Rectal smooth muscle tissue (tissue), 1 donor: ENCODE measurements at regions not wholly inside any gene's neighbourhood (a gene's known extent, or its start where the extent isn't known, plus 50 kb on each side); places are given as distances from the start of the nearest gene placed in this dataset.

ENCODE experiments used
- H3K27ac ChIP-seq: one replicate; pipeline ENCODE4 v1.7.0; 2013; ENCODE audit warnings: low read depth, low read length, inconsistent platforms
- H3K27me3 ChIP-seq: one replicate; pipeline ENCODE4 v1.7.0; 2013; ENCODE audit warnings: low read length; ENCODE audit not compliant: control insufficient read depth, insufficient read depth
- H3K36me3 ChIP-seq: one replicate; pipeline ENCODE4 v1.7.0; 2013; ENCODE audit warnings: low read length; ENCODE audit not compliant: control insufficient read depth, insufficient read depth
- H3K4me1 ChIP-seq: one replicate; pipeline ENCODE4 v1.7.0; 2013; ENCODE audit warnings: low read length; ENCODE audit not compliant: control insufficient read depth, insufficient read depth
- H3K4me3 ChIP-seq: one replicate; pipeline ENCODE4 v1.7.0; 2013; ENCODE audit warnings: low read length
- H3K9ac ChIP-seq: one replicate; pipeline ENCODE4 v1.7.0; 2013; ENCODE audit warnings: low read length

DNA sequence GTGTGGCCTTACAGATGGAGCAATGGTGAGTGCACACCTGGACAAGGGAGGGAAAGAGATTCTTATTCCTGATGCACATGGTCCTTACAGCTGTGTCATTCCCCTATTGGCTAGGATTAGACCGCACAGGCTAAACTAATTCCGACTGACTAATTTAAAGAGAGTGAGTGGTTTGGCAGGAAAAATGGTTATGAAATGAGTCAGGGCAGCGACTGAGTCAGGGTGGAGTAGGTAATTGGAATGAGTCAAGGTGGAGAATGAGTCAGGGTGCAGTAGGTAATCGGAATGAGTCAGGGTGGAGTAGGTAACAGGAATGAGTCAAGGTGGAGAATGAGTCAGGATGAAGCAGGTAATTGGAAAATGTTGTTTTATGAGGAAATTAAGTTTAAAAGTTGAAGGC is 1353.7 kb upstream of the LRRTM1 start:
- no peak overlapping the region for H3K4me3 ChIP-seq
- H3K9ac ChIP-seq = no peak overlapping the region
- no peaks in the 10 kb centered on the region for H3K36me3 ChIP-seq
- H3K27me3 ChIP-seq = no peaks in the 10 kb centered on the region
- no peak overlapping the region for H3K27ac ChIP-seq
- H3K4me1 ChIP-seq = no peaks in the 10 kb centered on the region

GRCh38 chr2:81650048-81650971 is 1345.8 kb upstream of the LRRTM1 start:
- Histone ChIP-seq H3K4me1 (no peaks in the 10 kb centered on the region), H3K27me3 (no peaks in the 10 kb centered on the region), H3K36me3 (no peaks in the 10 kb centered on the region), H3K27ac (no peak overlapping the region), H3K4me3 (no peak overlapping the region), H3K9ac (no peak overlapping the region)

DNA sequence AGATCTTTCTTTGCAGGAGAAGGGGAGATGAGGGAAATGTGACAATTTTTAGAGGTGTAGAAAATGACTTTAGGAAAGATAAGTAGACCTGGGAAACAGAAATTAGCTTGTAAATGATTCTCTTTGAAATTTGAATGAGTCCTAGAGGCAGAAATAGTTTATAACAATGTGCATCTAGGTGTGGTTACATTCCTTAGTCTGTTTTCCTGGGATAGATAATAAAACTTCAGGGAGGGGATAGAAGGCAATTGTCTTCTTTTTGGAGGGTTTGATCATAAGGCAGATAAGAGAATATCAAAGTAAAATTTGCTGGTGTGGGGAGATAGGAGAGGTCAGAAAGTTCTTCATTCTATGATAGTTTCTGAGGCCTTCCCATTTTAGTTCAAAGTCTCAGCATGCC is 1344.3 kb upstream of the LRRTM1 start:
- no peak overlapping the region for H3K9ac ChIP-seq
- H3K4me1 ChIP-seq = no peaks in the 10 kb centered on the region
- H3K36me3 ChIP-seq = no peaks in the 10 kb centered on the region
- no peak overlapping the region for H3K27ac ChIP-seq
- no peak overlapping the region for H3K4me3 ChIP-seq
- no peaks in the 10 kb centered on the region for H3K27me3 ChIP-seq

- H3K4me1 ChIP-seq = no peaks in the 10 kb centered on the region
- H3K9ac ChIP-seq = no peak overlapping the region
These were observed 1343.8 kb upstream of the LRRTM1 start for GRCh38 chr2:81648370-81648769.

DNA sequence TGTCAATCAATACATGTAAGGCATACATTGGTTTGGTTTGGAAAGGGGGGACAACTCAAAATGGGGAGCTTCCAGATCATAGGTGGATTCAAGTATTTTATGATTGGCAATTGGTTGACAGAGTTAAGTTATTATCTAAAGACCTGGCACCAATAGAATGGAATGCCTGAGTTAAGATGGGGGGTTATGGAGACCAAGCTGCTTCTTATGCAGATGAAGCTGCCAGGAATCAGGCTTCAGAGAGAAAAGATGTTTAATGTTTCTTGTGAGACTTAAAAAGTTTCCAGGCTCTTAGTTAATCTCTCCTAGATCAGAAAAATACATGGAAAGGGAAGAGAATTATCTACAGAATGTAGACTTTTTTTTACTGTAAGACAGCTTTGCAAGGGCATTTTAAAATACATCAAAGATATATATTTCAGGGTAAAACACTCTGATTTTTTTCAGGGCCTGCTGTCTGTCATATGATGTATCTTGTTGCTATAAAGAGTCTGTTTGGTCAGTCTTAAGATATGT is 1343.2 kb upstream of the LRRTM1 start:
- no peaks in the 10 kb centered on the region for H3K4me1 ChIP-seq
- no peak overlapping the region for H3K4me3 ChIP-seq
- H3K27ac ChIP-seq = no peak overlapping the region
- H3K27me3 ChIP-seq = no peaks in the 10 kb centered on the region
- H3K36me3 ChIP-seq = no peaks in the 10 kb centered on the region
- H3K9ac ChIP-seq = no peak overlapping the region

More at GRCh38 chr2:81648370-81648769, 1343.8 kb upstream of the LRRTM1 start:
- Histone ChIP-seq H3K36me3 (no peaks in the 10 kb centered on the region), H3K27ac (no peak overlapping the region), H3K27me3 (no peaks in the 10 kb centered on the region), H3K4me3 (no peak overlapping the region)

DNA sequence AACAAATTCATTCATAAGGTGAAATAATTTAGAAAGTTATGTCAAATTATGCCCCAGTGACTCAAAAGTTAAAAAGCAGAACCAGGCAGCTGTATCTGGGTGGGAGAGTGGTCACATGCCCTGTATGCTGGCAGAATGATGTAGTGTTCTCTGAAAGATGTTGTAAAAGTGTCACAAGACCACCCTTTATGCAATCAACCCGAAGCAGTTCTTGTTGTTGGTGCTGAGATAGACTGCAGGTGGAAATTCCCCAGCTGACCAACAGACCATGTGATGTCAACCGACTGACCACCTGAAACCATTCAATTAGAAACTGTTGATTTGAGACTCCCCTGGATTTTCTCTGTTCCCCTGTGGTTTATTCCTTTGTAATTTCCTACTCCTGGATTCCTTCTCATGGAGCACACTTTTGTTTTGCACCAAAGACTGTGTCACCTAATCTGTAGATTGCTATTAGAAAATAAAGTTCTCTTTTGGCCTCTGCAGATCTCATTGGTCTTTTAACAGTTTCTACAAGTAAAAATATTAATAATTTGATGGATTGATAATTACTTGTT is 1341.3 kb upstream of the LRRTM1 start:
- Histone ChIP-seq H3K9ac (no peak overlapping the region), H3K4me1 (no peaks in the 10 kb centered on the region), H3K36me3 (no peaks in the 10 kb centered on the region), H3K4me3 (no peak overlapping the region), H3K27ac (no peak overlapping the region), H3K27me3 (no peaks in the 10 kb centered on the region)

- no peak overlapping the region for H3K27ac ChIP-seq
- H3K9ac ChIP-seq = no peak overlapping the region
- H3K27me3 ChIP-seq = no peaks in the 10 kb centered on the region
- no peaks in the 10 kb centered on the region for H3K4me1 ChIP-seq
- H3K4me3 ChIP-seq = no peak overlapping the region
- no peaks in the 10 kb centered on the region for H3K36me3 ChIP-seq
These were observed 1339.6 kb upstream of the LRRTM1 start for GRCh38 chr2:81644189-81644588.

- Histone ChIP-seq H3K36me3 (no peaks in the 10 kb centered on the region), H3K27ac (no peak overlapping the region), H3K4me3 (no peak overlapping the region), H3K4me1 (no peaks in the 10 kb centered on the region), H3K9ac (no peak overlapping the region), H3K27me3 (no peaks in the 10 kb centered on the region)
These were observed 1320.3 kb upstream of the LRRTM1 start for GRCh38 chr2:81624825-81625224.

GRCh38 chr2:81600088-81600487 is 1295.5 kb upstream of the LRRTM1 start:
- no peaks in the 10 kb centered on the region for H3K4me1 ChIP-seq
- no peak overlapping the region for H3K27ac ChIP-seq
- no peaks in the 10 kb centered on the region for H3K27me3 ChIP-seq
- no peak overlapping the region for H3K4me3 ChIP-seq
- no peaks in the 10 kb centered on the region for H3K36me3 ChIP-seq
- no peak overlapping the region for H3K9ac ChIP-seq

GRCh38 chr2:81598453-81598852 is 1293.9 kb upstream of the LRRTM1 start:
- H3K4me1 ChIP-seq = no peaks in the 10 kb centered on the region
- no peak overlapping the region for H3K4me3 ChIP-seq
- no peaks in the 10 kb centered on the region for H3K27me3 ChIP-seq
- H3K36me3 ChIP-seq = no peaks in the 10 kb centered on the region
- H3K9ac ChIP-seq = no peak overlapping the region
- no peak overlapping the region for H3K27ac ChIP-seq

GRCh38 chr2:81589406-81589805 is 1284.9 kb upstream of the LRRTM1 start:
- H3K4me3 ChIP-seq = no peak overlapping the region
- H3K9ac ChIP-seq = no peak overlapping the region
- no peak overlapping the region for H3K27ac ChIP-seq

GRCh38 chr2:81583311-81584108 is 1279.0 kb upstream of the LRRTM1 start:
- H3K4me3 ChIP-seq = no peak overlapping the region
- no peaks in the 10 kb centered on the region for H3K36me3 ChIP-seq

More at GRCh38 chr2:81589406-81589805, 1284.9 kb upstream of the LRRTM1 start:
- Histone ChIP-seq H3K36me3 (no peaks in the 10 kb centered on the region), H3K27me3 (no peaks in the 10 kb centered on the region), H3K4me1 (no peaks in the 10 kb centered on the region)

More at GRCh38 chr2:81583311-81584108, 1279.0 kb upstream of the LRRTM1 start:
- Histone ChIP-seq H3K9ac (no peak overlapping the region), H3K27me3 (no peaks in the 10 kb centered on the region), H3K27ac (no peak overlapping the region), H3K4me1 (no peaks in the 10 kb centered on the region)
